HL-60/S4 treated with retinoic acid at 250 ng/mL for 4 days and 3 days (cell line): ENCODE measurements at regions not wholly inside any gene's neighbourhood (a gene's known extent, or its start where the extent isn't known, plus 50 kb on each side); places are given as distances from the start of the nearest gene placed in this dataset.

ENCODE experiments used
- in situ Hi-C: fragments of 300-500 bp; cut with MboI; formaldehyde crosslinking; loops from 2 replicates; pipeline ENCODE4 v1.7.0; 2022; ENCODE audit warnings: low sequenced_read_pairs

DNA sequence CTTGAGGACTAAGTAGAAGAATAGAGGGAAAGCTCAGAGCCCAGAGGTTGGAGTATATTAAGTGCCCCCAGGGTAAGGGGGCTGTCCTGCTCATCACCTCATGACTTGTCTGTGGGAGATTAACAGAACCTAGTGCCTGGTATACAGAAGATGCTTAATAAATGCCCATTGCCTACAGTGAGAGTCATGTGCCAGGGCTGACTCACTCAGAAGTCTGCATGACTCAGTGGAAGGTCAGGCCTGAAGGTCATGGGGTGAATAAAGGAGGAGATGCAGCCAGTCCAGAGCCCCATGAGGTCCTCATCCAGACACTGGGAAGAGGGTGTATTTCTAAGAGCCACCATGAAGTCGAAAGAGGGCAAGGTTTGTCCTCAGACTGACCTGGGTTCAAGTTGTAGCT, 62.5 kb upstream of the TLE3 start:
- in situ Hi-C loops = no loop called here

DNA sequence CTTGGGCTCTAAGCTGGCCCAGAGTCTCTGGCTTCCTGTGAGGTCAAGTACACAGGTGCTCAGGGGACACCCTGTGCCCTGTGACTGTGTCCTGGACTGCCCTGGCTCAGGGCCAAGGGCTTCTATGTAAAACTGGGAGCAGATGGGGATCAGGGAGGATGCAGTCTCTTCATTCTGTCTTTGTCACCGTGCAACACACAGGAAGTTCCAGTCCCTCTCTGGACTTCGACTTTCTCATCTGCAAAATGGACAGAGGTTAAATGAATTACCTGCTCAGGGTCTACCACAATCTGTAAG, 61.9 kb upstream of the TLE3 start:
- in situ Hi-C loops = no loop called here

DNA sequence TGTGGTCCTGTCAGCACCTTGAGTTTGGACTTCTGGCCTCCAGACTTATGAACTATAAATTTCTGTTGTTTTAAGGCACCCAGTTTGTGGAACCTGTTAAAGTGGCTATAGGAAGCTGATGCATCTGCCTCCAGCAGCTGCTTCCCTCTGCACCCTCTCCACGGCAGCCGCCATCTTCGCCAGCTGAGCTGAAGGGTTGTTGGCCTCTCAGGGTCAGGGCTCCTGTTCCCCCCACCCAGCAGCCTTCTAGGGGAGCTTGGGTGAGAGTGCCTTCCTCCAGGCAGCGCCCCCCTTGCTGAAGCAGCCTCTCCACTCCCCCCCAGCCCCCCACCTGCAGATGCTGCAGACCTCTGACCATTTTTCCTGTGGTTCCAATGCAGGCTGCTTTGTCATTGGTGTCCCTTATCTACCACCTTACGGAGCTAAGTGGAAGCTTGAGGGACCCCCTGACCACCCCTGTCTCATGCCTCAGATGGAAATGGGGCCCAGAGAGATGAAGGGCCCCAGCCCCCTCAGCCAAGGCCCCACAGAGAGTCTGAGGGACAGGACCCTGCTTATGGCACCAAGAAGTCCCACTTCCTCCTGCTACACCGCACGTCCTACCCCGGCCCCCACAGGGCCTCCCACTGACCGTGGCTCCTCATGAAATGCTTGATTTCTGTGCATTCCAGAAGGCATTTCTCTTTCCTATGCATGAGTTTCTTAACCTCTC, 61.4 kb upstream of the TLE3 start:
- in situ Hi-C loops = no loop called here

DNA sequence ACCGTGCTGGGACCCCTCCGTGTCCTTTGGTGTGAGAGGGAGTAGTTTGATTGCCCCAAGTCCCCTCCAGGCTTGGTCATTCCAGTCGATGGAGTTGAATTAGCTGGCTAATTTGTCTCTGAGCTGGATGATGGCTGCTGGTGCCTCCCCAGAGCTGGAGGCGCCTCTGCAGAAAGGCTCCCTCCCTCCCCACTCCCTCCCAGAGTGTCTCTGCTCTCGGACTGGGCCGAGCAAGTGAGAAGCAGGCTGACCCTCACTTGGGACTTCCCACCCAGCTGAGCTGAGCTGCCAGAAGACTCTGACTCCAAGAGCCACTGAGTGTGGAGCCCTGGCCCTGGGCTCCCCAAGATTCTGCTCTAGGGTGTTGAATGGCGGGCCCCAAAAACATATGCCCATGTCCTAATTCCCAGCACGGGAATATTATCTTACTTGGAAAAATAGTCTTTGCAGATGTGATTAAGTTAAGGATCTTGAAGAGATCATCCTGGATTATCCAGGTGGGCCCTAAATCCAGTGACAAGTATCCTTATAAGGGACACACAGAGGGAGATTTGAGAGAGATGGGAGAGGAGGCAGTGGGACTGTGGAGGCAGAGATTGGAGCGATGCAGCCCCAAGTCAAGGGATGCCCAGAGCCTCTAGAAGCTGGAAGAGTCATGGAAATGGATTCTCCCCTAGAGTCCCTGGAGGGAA, 60.7 kb upstream of the TLE3 start:
- in situ Hi-C loops = no loop called here

DNA sequence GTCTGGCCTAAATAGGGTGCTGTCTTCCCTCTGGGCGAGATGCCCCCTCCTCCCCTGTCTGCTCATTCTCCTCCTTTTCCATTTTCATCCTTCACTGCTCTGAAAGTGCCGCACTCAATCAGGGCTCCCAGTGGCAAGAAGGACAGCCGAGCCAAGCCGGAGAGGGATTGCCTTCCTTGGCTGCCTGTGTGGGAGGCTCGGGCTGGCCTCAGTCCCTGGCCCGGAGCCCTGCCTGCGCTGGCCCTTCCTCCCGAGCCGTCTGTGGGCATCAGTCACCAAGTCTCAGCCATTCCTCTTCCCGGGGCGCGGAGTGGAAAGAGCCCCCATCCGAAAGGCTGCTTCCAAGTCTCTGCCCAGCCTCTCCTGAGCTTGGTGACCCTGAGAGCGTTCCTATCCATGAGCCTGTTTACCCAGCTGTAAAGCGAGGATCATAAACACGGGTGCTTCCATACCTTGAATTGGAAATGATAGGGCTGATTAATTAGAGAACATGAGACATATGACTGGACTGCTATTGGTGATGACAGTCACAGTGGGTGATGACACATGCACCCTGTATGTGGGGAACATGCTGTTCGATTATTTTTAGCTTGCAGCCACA, 59.1 kb upstream of the TLE3 start:
- in situ Hi-C loops = no loop called here

DNA sequence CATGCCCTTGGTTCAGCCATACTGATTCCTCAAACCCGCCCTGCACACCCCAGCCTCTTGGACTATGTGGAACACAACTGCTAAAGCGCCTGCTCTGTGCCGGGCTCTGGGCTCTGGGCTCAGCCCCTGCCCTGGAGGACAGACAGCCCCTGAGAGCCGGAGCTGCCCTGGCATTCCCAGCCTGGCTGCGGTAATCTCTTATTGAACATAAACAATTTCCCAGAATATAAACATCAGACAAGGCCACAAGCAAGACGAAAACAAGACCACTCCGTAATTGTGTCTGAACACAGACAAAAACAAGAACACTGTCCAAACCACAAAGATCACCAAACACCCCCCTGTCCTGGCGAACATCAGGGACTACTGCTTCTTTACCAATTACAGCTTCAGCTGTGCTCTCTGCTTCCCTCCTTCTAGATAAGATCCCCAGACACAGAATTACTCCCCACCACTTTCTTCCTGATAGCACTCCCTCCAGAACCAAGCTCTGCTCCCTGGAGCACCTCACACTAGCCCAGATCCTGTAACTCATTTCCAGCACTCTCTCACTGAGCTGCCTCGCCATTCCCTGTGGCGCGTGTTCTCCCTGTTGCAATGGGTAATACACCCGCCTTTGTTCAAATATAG, 57.1 kb upstream of the TLE3 start:
- in situ Hi-C loops = no loop called here

DNA sequence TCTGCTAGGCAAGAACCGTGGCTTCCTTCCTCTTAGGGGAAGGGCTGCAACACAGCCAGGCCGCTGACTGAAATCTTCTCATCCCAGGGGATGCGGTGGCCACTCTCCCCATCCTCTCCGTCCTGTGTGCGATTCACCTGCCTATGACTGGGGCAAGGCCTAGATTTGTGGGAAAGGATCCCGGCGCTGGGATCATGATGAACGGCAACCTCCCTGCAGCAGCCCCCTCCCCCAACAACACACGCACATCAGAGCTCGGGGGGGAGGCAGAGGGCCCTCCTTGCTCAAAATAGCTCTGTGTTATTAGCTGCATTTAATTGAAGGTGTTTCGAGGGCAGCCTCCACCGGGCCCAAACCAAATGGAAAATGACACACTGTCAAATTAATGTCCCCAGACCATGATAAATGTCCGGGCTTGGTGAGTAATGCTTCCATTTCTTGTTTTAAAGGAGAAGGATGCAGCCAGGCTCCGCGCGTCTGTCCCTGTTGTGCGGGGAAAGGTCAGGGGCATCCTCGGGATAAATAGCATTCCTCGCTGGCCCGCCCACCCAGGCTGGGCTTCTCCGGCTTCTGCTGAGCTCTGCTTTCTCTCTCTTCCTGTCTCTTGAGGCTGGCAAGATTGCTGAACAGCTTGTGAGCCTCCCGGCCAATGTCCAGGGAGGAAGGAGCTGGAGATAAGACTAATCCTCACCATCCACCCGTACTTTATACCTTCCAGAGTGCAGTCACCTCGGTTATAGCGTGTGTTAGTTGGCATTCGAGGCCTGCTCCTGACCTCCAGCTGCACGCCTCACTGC, 56.4 kb upstream of the TLE3 start:
- in situ Hi-C loops = no loop called here

DNA sequence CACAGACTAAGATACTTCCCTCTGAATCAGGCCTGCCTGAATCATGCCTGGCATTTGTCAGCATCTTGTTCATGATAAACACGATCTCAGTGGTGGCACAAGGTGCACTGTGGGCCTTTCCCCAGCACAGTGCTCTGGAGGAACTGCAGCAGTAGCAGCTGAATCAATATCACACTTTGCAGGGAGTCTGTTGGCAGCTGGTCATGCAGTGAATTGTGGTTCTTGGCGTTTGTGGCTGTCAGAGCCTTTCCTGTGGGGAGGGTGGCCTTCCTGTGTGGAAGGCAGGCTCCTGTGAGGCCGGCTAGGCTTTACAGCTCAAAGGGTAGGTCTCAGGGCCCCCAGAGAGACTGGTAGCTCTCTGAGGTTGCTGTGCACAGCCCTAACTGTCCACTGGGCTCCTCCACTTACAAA, 54.4 kb upstream of the TLE3 start:
- in situ Hi-C loops = no loop called here

DNA sequence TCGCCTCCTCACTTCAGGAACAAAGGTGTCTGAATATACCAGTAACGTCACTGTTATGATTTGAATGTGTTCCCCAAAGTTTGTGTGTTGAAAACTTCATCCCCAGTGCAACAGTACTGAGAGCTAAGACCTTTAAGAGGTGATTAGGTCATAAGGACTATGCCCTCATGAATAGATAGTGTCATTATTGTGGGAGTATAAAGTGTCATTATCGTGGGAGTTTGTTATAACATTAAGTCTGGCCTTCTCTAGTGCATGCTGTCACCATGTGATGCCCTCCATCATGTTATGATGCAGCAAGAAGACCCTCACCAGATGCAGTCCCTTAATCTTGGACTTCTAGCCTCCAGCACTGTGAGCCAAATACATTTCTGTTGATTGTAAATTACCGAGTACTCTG, 53.7 kb upstream of the TLE3 start:
- in situ Hi-C loops = no loop called here

DNA sequence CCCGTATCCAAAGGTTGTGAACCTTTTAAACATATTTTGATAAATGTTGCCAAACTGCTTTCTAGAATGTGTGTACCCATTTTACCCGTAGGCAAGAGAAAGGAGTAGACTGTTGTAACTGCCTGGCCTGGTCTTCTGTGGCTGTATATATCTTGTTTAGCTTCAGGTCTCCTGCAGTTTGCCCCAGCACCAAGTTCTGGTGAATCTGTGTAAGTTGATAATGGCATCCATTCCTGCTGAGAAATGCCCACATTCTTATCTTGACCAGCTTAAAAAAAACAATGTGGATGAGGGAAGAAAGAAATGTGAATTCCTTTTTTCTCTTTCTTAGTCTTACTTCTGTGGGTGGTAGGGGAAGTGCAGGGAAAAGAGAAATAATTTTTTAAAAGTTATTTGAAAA, 53.3 kb upstream of the TLE3 start:
- in situ Hi-C loops = no loop called here

DNA sequence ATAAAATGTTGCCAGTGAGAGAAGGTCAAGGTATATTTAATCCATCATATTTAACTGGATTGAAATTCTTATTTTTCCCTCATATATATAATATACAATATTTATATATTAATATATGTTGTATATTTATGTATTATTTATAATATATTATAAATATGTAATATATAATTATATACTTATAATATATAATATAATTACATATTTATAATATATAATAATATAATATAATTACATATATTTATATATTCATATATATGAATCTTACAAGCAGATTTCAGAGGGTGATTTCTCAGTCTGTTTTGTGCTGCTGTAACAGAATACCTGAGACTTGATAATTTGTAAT, 52.7 kb upstream of the TLE3 start:
- in situ Hi-C loops = no loop called here

DNA sequence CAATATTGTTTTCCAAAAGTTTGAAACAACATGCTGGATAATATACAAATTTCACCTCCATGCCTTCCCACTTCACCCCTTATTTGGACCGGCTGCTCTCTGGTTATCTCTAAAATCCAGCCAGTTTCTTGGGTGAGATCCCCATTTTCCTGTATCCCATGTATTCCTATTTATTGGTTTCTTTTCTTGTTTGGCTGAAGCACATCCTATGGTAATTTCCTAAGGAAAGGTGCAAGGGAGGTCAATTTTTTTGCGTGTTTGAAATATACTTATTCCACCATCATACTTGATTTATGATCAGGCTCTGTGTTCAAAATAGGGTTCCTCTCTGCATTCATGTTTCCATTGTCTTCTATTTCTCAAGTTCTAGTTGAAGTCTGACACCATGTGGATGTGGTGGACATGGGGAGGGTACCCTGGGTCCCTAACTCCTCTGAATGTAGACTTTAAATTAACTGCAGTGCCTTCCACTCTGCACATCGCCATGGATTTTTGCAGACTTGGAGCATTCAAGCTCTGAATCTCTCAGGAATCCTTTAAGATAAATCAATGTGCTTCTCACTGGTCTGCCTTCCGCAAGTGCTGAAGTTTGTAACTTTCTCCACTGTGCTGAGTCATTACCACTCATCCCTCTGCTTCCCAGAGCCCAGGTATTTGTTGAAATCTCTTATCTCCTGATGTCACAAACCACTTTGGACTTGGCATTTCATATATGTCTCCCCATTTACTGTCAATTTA, 52.1 kb upstream of the TLE3 start:
- in situ Hi-C loops = no loop called here

DNA sequence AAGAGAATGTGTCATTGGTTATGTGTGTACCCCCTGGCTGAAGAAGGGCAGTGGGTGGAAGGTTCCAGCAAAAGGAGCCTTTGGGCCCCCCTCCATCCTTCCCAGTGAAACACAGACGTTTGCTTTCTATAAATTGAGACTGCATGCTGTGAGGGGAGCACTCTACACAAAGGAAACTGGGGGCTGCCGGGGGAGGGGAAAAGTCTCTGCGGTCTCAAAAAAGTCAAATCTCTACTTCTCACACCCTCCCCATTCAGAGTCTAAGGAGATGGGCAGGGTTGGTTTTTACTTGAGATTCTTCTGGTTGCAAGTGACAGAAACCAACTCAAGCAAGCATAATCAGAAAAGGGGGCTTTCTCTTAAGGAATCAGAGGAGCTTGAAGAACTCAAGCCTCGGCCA, 50.1 kb upstream of the TLE3 start:
- in situ Hi-C loops = no loop called here
